Keratinocyte (primary cell): ENCODE measurements at regions not wholly inside any gene's neighbourhood (a gene's known extent, or its start where the extent isn't known, plus 50 kb on each side); places are given as distances from the start of the nearest gene placed in this dataset.

Source experiments
- DNase-seq: peaks from one replicate; pipeline ENCODE4 v3.0.0-alpha.2; 2011; ENCODE audit warnings: low read depth, missing footprints, low spot score
- FAIRE-seq: peaks from 2 replicates; lab custom pipeline; 2011; peaks lifted over from hg19 to GRCh38; lab: Jason Lieb, UNC
- H2AFZ ChIP-seq: 2 replicates; pipeline ENCODE4 v1.6.0; 2012; ENCODE audit warnings: low read length, control low read depth, inconsistent platforms; ENCODE audit not compliant: control insufficient read depth
- H3K27ac ChIP-seq: 2 replicates; pipeline ENCODE4 v1.5.1; 2011; ENCODE audit warnings: low read length; ENCODE audit not compliant: control insufficient read depth, insufficient read depth
- H3K27me3 ChIP-seq: 3 replicates; pipeline ENCODE4 v1.6.0; 2011; ENCODE audit warnings: low read length; ENCODE audit not compliant: control insufficient read depth, insufficient read depth; ENCODE audit errors: extremely low read depth
- H3K36me3 ChIP-seq, 2 experiments: 2 replicates in 1 of 2; 3 replicates in 1 of 2; pipeline ENCODE4 v1.5.1; 2011; ENCODE audit warnings: low read length in 2 of 2, mild to moderate bottlenecking in 1 of 2; ENCODE audit not compliant: control insufficient read depth in 2 of 2, insufficient read depth in 2 of 2; ENCODE audit errors: extremely low read depth in 1 of 2
- H3K4me1 ChIP-seq: 3 replicates; pipeline ENCODE4 v1.5.1; 2011; ENCODE audit warnings: low read length; ENCODE audit not compliant: control insufficient read depth, insufficient read depth; ENCODE audit errors: extremely low read depth
- H3K4me2 ChIP-seq: 3 replicates; pipeline ENCODE4 v1.6.0; 2011; ENCODE audit warnings: low read depth, low read length; ENCODE audit not compliant: control insufficient read depth, insufficient read depth; ENCODE audit errors: extremely low read depth
- H3K4me3 ChIP-seq, 3 experiments: fragments of 200-600 bp in 1 of 3; sonication (generic) in 1 of 3; 2 replicates in 2 of 3; 3 replicates in 1 of 3; pipeline ENCODE4 v1.5.1; 2011 to 2016; ENCODE audit warnings: low read length in 3 of 3, mild to moderate bottlenecking in 3 of 3, control low read depth in 2 of 3, inconsistent platforms in 1 of 3, low read depth in 1 of 3, mixed read lengths in 1 of 3, mixed run types in 1 of 3, moderate library complexity in 1 of 3; ENCODE audit not compliant: control insufficient read depth in 2 of 3, insufficient read depth in 2 of 3; ENCODE audit errors: extremely low read depth in 1 of 3
- H3K79me2 ChIP-seq: 2 replicates; pipeline ENCODE4 v1.6.0; 2012; ENCODE audit warnings: low read length; ENCODE audit not compliant: control insufficient read depth, insufficient read depth
- H3K9ac ChIP-seq: 3 replicates; pipeline ENCODE4 v1.6.0; 2011; ENCODE audit warnings: low read length; ENCODE audit not compliant: control insufficient read depth, insufficient read depth; ENCODE audit errors: extremely low read depth
- H3K9me1 ChIP-seq: 3 replicates; pipeline ENCODE4 v1.6.0; 2011; ENCODE audit warnings: low read length; ENCODE audit not compliant: control insufficient read depth, insufficient read depth; ENCODE audit errors: extremely low read depth
- H3K9me3 ChIP-seq: 2 replicates; pipeline ENCODE4 v1.5.1; 2012; ENCODE audit warnings: low read depth, low read length; ENCODE audit not compliant: control insufficient read depth
- H4K20me1 ChIP-seq: 3 replicates; pipeline ENCODE4 v1.6.0; 2011; ENCODE audit warnings: low read length; ENCODE audit not compliant: control insufficient read depth, insufficient read depth; ENCODE audit errors: extremely low read depth
- EZH2 ChIP-seq: IDR thresholded peaks from one replicate; pipeline ENCODE4 v1.6.1; 2012; ENCODE audit warnings: inconsistent platforms, mild to moderate bottlenecking, low read length, moderate library complexity
- dilution Hi-C: fragments of 300-500 bp; cut with MboI; formaldehyde crosslinking; loops from one replicate; pipeline ENCODE4 v1.7.0; 2020; ENCODE audit warnings: low sequenced_read_pairs; ENCODE audit not compliant: extremely low pct_ligation_motif_present
- TF ChIP-seq, protein P1 (sequence below), 3 experiments: IDR thresholded peaks in 1 of 3; conservative IDR thresholded peaks in 1 of 3; optimal IDR thresholded peaks in 1 of 3; 2 replicates in 2 of 3; 3 replicates in 1 of 3; pipeline versions ENCODE3 to v1.5.1; 2011; ENCODE audit warnings: low read length in 3 of 3, mild to moderate bottlenecking in 3 of 3, moderate library complexity in 2 of 3, control low read depth in 1 of 3, inconsistent platforms in 1 of 3; ENCODE audit not compliant: insufficient read depth in 2 of 3; ENCODE audit errors: extremely low read depth in 1 of 3

DNA sequence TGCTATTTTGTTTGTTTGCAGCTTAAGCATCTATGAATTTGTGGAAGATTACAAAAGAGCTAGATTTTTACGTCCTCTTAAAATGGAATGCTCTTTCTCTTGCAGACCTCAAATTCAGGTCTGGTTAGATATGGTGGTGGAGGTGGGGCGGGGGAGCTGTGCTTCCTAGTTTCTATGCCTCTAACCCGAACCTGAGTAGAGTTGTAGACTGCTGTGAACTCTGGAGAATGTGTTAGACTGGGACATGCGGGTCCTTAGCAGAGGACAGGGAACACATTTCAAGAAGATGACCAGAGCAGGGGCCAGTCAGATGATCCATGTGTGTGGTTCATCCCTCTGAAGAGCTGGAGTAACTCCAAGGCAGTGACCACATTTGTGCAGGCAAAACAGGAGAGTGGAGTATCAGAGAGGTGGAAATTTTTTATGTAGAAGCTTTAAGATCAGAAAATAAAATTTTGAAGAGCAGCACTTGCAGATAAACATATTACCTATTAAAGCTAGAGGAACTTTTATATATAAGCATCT, 154.9 kb downstream of the FAM174A start:
- peaks cover 12% of the 10 kb centered on the region for H3K4me1 ChIP-seq
- no peaks in the 10 kb centered on the region for H3K9me1 ChIP-seq
- TF ChIP-seq, protein P1, sequence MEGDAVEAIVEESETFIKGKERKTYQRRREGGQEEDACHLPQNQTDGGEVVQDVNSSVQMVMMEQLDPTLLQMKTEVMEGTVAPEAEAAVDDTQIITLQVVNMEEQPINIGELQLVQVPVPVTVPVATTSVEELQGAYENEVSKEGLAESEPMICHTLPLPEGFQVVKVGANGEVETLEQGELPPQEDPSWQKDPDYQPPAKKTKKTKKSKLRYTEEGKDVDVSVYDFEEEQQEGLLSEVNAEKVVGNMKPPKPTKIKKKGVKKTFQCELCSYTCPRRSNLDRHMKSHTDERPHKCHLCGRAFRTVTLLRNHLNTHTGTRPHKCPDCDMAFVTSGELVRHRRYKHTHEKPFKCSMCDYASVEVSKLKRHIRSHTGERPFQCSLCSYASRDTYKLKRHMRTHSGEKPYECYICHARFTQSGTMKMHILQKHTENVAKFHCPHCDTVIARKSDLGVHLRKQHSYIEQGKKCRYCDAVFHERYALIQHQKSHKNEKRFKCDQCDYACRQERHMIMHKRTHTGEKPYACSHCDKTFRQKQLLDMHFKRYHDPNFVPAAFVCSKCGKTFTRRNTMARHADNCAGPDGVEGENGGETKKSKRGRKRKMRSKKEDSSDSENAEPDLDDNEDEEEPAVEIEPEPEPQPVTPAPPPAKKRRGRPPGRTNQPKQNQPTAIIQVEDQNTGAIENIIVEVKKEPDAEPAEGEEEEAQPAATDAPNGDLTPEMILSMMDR (optimal IDR thresholded peaks at IDR 0.05 in 1 of 3, IDR thresholded peaks at IDR 0.05 in 1 of 3, conservative IDR thresholded peaks at IDR 0.05 in 1 of 3; ENCODE audit: extremely low read depth in 1 of 3, insufficient read depth in 2 of 3, low read length in 3 of 3), result no peak
- no peak for TF ChIP-seq EZH2
- H3K4me2 ChIP-seq, result no peak overlapping the region
- H3K36me3 ChIP-seq, result no peaks in the 10 kb centered on the region
- no peaks in the 10 kb centered on the region for H3K79me2 ChIP-seq
- dilution Hi-C loops, result no loop called here
- no peak overlapping the region for H2AFZ ChIP-seq
- H3K9ac ChIP-seq, result no peak overlapping the region
- no peak overlapping the region for H3K4me3 ChIP-seq
- H3K9me3 ChIP-seq, result no peaks in the 10 kb centered on the region
- DNase-seq, result no peak
- H3K27me3 ChIP-seq, result no peaks in the 10 kb centered on the region
- no peak for FAIRE-seq
- H4K20me1 ChIP-seq, result no peaks in the 10 kb centered on the region
- no peak overlapping the region for H3K27ac ChIP-seq

DNA sequence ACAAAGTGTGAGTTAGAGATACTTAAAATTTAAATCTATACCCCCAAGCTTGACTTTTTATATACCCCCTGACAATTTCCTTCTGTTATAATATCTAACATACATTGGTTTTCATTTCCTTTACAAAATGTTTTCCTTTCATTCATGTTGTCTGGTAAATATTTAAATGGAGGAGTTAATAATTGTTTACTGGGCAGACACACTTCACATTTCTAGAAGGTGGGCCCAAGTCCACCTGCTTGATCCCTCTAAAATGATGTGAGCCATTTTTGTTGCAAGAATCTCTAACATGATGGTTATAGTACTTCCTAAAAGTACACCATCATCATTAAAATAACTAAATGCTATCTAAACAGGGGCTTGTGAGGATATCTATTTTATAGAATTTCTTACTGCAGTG, 155.9 kb downstream of the FAM174A start:
- H3K4me1 ChIP-seq, result peaks cover 12% of the 10 kb centered on the region
- DNase-seq (no peak), FAIRE-seq (no peak)
- no peak overlapping the region for H3K27ac ChIP-seq
- no peaks in the 10 kb centered on the region for H3K79me2 ChIP-seq
- H3K4me3 ChIP-seq, result no peak overlapping the region
- no peaks in the 10 kb centered on the region for H3K36me3 ChIP-seq
- no peaks in the 10 kb centered on the region for H3K9me3 ChIP-seq
- H3K27me3 ChIP-seq, result no peaks in the 10 kb centered on the region
- dilution Hi-C loops, result no loop called here
- no peak overlapping the region for H2AFZ ChIP-seq
- TF ChIP-seq, protein P1 (optimal IDR thresholded peaks at IDR 0.05 in 1 of 3, IDR thresholded peaks at IDR 0.05 in 1 of 3, conservative IDR thresholded peaks at IDR 0.05 in 1 of 3; ENCODE audit: extremely low read depth in 1 of 3, insufficient read depth in 2 of 3, low read length in 3 of 3), result no peak
- no peak for TF ChIP-seq EZH2
- no peaks in the 10 kb centered on the region for H4K20me1 ChIP-seq
- H3K9me1 ChIP-seq, result no peaks in the 10 kb centered on the region
- no peak overlapping the region for H3K4me2 ChIP-seq
- no peak overlapping the region for H3K9ac ChIP-seq
